Skin epidermis (tissue), 12 donors: ENCODE measurements at regions not wholly inside any gene's neighbourhood (a gene's known extent, or its start where the extent isn't known, plus 50 kb on each side); places are given as distances from the start of the nearest gene placed in this dataset.
A peak's percentile ranks its signal among the peaks of the same experiment; 100 is the strongest.

Experiments
- H3K27ac ChIP-seq, 21 experiments: fragments of 200-600 bp; sonication (generic) in 11 of 21; one replicate each; pipeline ENCODE4 v1.5.0; 2020; ENCODE audit warnings: mild to moderate bottlenecking in 3 of 21, inconsistent platforms in 2 of 21, moderate library complexity in 2 of 21
- H3K4me3 ChIP-seq, 7 experiments: fragments of 200-600 bp; sonication (generic) in 2 of 7; one replicate each; pipeline ENCODE4 v1.5.0; 2020; ENCODE audit warnings: inconsistent platforms in 2 of 7, mild to moderate bottlenecking in 2 of 7, moderate library complexity in 1 of 7

DNA sequence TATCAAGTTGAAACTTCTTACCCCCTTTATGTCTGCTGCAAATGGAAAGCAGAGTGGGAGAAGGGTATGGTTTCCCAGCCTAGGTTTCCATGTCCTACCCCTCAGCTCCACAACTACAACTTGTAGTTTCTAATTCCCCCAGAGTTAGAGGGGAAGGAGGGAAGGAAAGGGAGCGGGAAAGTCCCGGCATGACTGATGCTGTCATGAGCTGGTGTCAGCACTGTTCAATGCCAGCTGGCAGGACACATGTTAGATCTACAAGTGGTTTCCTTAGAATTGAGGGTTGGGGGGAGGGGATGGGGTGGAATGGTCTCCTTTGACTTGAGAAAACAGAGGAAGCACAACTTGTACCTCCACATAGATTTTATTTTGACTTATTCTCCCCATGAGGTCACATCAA, 194.0 kb downstream of the MBD2 start:
- Histone ChIP-seq H3K27ac (no peak overlapping the region), H3K4me3 (no peak overlapping the region)

DNA sequence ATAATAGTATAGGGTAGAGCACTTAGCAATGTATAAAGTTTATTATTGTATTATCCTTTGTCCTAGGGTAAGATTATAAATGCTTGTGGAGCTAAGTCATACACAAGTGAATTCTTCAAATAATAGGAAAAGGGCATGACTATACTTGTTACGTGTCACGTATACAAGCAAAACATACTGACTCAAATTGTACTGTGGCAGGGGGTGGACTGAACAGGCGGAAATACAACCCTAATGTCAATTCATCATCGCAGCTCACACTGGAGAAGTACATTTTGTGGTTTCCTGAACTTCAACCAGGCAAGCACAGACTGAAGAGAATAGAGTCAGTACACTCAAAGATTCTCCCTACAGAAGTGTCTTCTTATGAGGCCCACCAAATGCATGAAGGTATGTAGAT, 201.0 kb downstream of the MBD2 start:
- Histone ChIP-seq H3K27ac (no peak overlapping the region), H3K4me3 (no peak overlapping the region)

GRCh38 chr18:54020966-54021365, 203.5 kb downstream of the MBD2 start:
- Histone ChIP-seq H3K27ac (no peak overlapping the region), H3K4me3 (no peak overlapping the region)

- Histone ChIP-seq H3K4me3 (no peak overlapping the region), H3K27ac (no peak overlapping the region)
These were observed 204.2 kb downstream of the MBD2 start for GRCh38 chr18:54020156-54020745.

DNA sequence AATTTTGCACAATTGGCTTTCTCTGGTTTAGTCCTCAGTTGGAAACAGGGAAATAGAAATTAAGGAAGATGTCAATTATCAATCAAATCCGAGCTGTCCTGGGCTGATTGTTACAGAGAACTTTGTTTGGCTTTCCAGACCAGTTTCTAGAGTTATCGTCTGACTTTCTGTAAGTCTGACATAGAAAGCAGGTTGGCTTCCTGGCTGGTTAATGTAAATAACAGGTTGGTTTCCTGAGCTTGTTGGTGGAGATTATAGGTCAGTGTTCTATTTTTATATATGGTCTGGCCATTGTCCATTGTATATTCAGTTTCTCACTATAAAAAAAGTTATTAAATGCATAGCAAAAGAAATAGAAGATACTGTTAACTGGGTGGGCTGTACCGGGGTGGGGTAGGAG, 204.8 kb downstream of the MBD2 start:
- Histone ChIP-seq H3K4me3 (no peak overlapping the region), H3K27ac (peak overlapping the region in 2 of 21 experiments; percentile 25 to 47)

DNA sequence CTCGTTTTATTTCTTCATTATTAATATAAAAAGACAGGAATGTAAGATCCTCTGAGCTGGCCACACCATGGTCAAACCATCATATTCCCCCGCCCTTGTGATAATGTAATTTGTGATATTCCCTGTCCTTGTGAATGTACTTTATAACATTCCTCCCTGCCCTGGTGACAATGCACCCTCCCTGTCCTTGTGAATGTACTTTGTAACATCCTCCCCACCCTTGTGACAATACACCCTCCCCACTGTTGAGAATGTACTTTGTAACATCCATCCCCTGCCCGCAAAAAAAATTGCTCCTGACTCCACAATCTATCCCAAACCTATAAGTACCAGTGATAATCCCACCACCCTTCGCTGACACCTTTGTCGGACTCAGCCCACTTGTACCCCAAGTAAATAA, 211.0 kb downstream of the MBD2 start:
- no peak overlapping the region for H3K27ac ChIP-seq
- no peak overlapping the region for H3K4me3 ChIP-seq

- no peak overlapping the region for H3K27ac ChIP-seq
These were observed 219.6 kb downstream of the MBD2 start for GRCh38 chr18:54004828-54005227.

GRCh38 chr18:54003195-54003594, 221.3 kb downstream of the MBD2 start:
- Histone ChIP-seq H3K4me3 (no peak overlapping the region), H3K27ac (no peak overlapping the region)

More at GRCh38 chr18:54004828-54005227, 219.6 kb downstream of the MBD2 start:
- H3K4me3 ChIP-seq = no peak overlapping the region

DNA sequence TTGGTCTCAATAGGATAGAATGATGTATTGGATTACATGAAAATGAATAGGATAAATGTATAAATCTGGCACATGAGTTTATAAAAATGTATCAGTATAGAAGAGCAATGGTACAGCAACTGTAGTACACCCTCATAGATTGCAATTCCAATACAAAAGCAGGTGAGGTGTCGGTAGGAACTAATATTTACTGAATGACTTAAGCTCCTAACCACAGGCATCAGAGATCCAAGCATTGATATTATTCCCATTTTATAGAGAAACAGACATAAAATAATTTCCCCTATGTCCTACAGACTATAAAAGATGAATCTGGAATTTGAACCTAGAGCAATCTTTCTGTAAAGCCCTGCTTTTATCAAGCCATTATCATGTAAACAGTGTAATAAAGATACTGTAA, 227.4 kb downstream of the MBD2 start:
- no peak overlapping the region for H3K4me3 ChIP-seq

GRCh38 chr18:53994016-53994415, 230.5 kb downstream of the MBD2 start:
- H3K27ac ChIP-seq = no peak overlapping the region
- H3K4me3 ChIP-seq = no peak overlapping the region

More for the DNA sequence above, 227.4 kb downstream of the MBD2 start:
- H3K27ac ChIP-seq = no peak overlapping the region

GRCh38 chr18:53991805-53992204, 232.7 kb downstream of the MBD2 start:
- no peak overlapping the region for H3K4me3 ChIP-seq
- no peak overlapping the region for H3K27ac ChIP-seq

DNA sequence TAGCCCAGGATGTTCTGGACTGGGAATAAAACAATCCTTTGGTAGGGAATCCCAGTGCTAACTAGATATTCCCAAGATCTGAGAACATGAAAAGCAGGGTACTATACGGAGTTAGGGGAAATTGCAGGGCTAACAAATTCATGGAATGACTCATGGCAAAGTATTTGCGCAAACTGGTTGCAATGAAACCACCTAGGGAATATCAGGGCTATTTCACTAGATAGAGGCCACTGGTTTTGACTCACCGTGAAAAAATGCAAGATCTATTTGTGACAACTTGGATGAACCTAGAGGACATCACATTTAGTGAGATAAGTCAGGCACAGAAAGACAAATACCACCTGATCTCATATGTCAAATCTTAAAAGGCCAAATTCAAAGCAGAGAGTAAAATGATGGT, 233.3 kb downstream of the MBD2 start:
- Histone ChIP-seq H3K4me3 (no peak overlapping the region), H3K27ac (no peak overlapping the region)

DNA sequence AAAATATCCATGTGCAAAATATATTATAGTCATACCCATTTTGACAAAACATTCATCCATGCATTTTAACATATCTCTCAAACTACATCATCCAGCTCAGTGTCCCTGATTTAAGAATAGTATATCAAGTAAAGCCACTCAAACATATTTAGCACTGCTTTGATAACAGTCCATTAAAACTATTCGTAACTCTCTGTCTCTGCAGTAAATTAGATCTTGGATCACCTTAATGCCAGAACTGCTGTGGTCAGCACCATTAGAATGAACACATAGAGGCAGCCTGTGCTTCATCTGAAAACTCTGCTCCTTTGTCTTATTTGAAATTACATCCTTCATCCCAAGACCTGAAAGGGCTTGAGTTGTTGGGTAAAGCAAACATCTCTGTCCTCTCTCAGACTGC, 234.0 kb downstream of the MBD2 start:
- no peak overlapping the region for H3K27ac ChIP-seq
- no peak overlapping the region for H3K4me3 ChIP-seq

- Histone ChIP-seq H3K27ac (no peak overlapping the region), H3K4me3 (no peak overlapping the region)
These were observed 240.4 kb downstream of the MBD2 start for GRCh38 chr18:53984021-53984420.

GRCh38 chr18:53971331-53971730, 253.1 kb downstream of the MBD2 start:
- no peak overlapping the region for H3K27ac ChIP-seq
- no peak overlapping the region for H3K4me3 ChIP-seq

GRCh38 chr18:53952700-53953099, 271.8 kb downstream of the MBD2 start:
- no peak overlapping the region for H3K4me3 ChIP-seq
- H3K27ac ChIP-seq = no peak overlapping the region

DNA sequence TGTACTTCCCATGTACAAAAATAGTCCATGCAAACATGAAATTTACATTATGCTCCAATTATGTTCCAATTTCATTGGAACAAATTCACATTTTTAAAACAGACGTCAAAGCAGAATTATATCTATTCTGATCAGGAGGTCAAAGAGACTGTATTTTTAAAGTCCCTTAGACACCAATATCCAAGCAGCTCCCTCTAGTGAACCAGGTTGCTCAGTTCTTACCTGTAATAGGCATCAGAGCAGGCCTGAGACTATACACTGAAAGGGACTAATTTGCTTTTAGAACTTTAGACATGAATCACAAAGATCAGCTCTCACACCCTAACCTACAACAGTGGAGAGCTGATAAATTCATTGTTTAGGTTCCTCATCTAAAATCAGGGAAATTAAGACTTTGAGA, 273.9 kb downstream of the MBD2 start:
- H3K4me3 ChIP-seq = no peak overlapping the region
- no peak overlapping the region for H3K27ac ChIP-seq

GRCh38 chr18:53948991-53949390, 275.5 kb downstream of the MBD2 start:
- H3K27ac ChIP-seq = no peak overlapping the region
- H3K4me3 ChIP-seq = no peak overlapping the region

DNA sequence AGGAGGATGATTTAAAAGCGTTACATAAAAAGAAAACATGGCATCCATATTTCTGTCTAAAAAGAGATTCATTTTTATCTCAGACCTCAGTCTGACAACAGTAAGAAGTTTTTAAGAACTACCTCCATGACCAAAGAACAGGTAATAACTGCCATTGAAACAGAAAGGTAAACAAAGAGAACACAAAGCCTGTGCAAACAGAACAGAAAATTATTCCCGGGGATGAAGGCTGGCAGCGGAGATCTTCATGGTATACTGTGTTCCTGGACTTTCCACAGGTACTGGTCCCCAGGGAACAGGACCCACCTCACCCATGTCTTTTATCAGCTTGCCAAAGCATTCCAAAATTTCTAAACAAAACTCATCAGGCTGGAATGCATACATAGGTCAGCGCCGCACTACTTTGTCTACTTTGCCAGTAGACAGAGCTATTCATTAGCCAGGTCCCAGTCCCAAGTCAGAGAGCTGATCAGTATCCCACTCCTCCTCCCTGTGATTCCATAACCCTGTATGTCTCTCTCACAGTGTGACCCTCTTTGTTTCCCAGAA, 277.3 kb downstream of the MBD2 start:
- no peak overlapping the region for H3K4me3 ChIP-seq
- no peak overlapping the region for H3K27ac ChIP-seq

GRCh38 chr18:53946594-53946993, 277.9 kb downstream of the MBD2 start:
- Histone ChIP-seq H3K4me3 (no peak overlapping the region), H3K27ac (no peak overlapping the region)

- H3K27ac ChIP-seq = no peak overlapping the region
These were observed 279.7 kb downstream of the MBD2 start for GRCh38 chr18:53944721-53945120.

DNA sequence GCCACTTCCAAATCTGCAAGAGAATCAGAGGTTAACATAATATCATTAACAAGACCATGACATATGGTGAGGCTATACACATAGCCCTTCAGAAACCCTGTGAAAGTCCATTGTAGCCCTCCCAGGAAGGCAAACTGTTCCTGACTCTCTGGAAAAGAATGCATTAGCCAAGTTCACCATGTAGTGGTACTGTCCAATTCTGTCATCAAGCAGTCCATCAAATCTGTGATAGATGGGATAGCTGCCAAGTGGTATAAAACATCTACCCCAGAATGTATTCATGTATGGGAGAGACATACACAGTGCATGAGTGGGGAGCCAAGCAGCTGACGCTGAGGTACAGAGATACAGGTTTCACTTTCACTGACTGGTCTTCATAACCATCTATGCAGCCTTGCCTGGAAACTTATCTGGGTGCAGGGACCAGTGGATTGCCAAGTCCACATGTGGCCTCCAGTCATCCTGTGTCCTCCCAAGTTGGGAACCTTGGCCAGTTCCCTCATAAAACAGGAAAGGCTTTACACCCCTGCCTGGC, 281.1 kb downstream of the MBD2 start:
- H3K4me3 ChIP-seq = no peak overlapping the region
- no peak overlapping the region for H3K27ac ChIP-seq

More at GRCh38 chr18:53944721-53945120, 279.7 kb downstream of the MBD2 start:
- no peak overlapping the region for H3K4me3 ChIP-seq
